GM12872 (cell line): ENCODE measurements at regions not wholly inside any gene's neighbourhood (a gene's known extent, or its start where the extent isn't known, plus 50 kb on each side); places are given as distances from the start of the nearest gene placed in this dataset.

Source experiments
- TF ChIP-seq, protein P1 (sequence below): IDR thresholded peaks from 3 replicates; pipeline ENCODE4 v1.5.1; 2011; ENCODE audit warnings: low read depth, mild to moderate bottlenecking, low read length, moderate library complexity; ENCODE audit not compliant: insufficient read depth

DNA sequence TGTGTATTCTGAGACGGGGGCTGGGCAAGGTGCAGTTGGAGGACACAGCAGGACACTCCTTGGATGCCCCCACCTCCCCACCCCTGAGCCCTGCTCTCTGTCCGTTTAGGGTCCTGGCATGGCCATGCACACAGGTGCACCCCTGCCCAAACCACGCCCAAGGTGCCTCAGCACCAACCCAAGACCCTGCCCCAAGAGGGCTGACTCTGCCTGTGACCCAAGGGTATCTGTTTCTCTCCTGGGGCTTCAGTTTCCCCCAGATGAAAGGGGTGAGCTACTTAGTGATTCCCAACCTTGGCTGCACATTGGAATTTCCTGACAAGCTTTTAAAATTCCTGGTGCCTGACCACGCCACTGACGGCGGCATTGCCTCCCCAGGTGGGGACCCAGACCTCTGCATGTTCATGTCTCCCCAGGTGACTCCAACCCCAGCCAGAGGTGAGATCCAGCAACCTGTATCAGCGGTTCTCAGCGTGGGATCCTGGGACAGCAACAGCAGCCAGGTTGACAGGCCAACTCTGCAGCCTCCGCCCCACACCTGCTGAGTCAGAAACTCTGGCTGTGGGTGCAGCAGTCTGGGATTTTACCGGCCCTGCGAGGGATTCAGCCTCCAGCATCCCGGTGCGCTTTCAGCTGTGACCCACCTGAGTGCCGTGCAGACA lies 483.4 kb downstream of the NPHP4 start:
- TF ChIP-seq, protein P1, sequence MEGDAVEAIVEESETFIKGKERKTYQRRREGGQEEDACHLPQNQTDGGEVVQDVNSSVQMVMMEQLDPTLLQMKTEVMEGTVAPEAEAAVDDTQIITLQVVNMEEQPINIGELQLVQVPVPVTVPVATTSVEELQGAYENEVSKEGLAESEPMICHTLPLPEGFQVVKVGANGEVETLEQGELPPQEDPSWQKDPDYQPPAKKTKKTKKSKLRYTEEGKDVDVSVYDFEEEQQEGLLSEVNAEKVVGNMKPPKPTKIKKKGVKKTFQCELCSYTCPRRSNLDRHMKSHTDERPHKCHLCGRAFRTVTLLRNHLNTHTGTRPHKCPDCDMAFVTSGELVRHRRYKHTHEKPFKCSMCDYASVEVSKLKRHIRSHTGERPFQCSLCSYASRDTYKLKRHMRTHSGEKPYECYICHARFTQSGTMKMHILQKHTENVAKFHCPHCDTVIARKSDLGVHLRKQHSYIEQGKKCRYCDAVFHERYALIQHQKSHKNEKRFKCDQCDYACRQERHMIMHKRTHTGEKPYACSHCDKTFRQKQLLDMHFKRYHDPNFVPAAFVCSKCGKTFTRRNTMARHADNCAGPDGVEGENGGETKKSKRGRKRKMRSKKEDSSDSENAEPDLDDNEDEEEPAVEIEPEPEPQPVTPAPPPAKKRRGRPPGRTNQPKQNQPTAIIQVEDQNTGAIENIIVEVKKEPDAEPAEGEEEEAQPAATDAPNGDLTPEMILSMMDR = no peak

DNA sequence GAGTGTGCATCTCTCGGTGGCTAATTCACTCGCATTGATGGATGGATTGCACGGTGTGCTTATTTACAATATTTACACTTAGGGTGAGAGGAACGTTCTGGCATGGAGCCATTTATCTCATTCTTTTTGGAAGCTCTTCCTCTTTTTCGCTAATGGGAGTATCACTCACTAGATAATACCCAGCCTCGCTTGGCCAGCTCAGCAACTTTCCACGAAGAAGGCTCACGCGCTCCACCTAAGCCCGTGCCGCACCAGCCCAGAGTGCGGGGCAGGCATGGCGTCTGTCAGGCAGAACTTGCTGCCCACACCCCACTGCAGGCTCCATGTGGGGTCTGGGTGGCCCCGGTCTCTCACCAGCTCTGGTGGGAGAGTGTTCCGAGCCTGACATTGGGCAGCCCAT lies 484.9 kb downstream of the NPHP4 start:
- TF ChIP-seq, protein P1 = no peak

DNA sequence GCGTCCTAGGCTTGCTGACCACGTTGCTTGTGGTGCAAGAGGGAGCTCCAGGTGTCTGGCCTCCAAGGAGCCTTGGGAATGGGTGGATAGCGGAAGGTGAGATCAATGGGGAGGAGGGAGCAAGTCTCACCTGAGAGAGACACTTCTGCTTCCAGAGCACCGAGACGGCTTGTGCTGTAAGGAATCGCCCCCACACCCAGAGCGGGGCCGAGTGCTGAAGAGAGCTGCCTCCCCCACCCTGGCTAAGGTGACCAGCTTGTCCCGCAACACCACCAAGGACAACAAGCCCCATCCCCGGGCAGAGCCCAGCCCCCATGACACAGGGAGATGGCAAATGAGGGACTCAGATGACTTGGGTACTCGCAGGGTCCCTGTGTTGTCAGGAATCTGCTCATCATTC lies 485.6 kb downstream of the NPHP4 start:
- TF ChIP-seq, protein P1 = no peak

DNA sequence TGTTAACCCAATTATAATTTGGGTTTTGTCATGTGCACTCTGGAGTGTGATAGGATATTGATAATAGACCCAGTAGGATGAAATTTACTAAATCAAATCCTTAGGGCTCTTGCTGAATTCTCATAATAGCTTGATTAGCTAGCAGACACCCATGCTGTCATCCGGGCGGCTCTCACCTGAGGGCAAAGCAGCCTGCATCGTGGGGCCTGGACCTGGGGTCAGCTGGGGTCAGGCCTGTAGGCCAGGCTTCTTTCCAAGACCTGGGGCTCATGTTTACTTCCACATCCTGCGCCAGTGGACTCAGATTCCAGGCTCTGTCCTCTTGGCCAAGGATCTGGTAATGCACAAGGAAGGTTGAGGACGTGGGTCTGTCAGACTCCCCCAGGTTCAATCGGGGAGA lies 486.3 kb downstream of the NPHP4 start:
- TF ChIP-seq, protein P1 = no peak

DNA sequence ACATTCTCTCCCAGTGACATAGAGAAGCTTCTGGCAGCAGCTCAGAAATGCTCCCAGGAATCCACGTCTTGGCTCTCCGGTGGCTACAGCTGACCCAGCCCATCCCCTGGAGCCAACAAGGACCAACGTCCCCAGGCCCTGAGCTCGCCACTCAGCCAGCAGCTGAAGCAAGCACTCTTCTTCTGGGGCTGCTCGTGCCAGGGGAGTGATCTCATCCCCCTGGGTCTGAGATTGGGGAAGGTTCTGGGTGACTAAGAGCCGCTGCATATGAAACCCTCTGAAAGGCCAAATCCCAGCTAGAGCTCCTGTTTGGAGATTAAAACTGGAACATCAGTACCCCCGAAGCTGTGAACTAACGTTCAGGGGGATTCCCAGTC lies 487.9 kb downstream of the NPHP4 start:
- TF ChIP-seq, protein P1 = no peak

DNA sequence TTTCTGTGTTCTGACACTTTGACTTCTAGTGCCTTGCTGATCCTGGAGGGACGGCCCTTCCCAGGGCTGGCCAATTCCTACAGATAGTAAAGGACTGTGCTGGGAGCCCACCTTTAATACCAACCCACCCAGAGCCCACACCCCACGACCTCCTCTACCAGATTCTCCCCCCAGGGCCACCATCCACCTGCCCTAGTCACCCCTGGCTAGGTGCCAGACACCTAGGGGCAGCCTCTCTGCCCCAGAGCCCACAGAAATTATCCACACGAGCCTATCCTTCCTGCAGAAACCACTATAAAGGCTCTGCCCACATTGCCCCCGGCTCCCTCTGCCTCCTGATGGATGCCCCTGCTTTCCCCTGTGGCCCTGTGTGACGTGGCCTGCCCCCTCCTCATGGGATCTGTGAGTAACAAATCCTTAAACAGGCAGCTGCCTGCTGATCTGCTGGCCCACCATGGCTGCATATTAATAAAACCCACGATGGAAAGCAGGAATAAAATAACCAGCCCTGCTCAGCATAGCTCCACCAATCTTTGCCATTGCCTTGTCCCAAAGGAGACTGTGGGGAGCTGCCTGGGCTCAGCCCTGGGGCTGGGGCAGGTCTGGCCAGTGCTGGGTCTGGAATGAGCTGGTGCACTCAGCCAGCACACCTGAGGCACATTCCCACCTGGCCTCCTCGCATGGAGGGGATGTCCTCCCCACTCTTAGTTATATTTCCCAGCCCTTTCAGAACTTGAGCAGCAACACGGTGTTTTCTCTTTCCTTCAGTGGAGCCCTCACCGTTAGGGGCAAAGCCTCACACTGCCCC lies 488.5 kb downstream of the NPHP4 start:
- TF ChIP-seq, protein P1 = no peak

DNA sequence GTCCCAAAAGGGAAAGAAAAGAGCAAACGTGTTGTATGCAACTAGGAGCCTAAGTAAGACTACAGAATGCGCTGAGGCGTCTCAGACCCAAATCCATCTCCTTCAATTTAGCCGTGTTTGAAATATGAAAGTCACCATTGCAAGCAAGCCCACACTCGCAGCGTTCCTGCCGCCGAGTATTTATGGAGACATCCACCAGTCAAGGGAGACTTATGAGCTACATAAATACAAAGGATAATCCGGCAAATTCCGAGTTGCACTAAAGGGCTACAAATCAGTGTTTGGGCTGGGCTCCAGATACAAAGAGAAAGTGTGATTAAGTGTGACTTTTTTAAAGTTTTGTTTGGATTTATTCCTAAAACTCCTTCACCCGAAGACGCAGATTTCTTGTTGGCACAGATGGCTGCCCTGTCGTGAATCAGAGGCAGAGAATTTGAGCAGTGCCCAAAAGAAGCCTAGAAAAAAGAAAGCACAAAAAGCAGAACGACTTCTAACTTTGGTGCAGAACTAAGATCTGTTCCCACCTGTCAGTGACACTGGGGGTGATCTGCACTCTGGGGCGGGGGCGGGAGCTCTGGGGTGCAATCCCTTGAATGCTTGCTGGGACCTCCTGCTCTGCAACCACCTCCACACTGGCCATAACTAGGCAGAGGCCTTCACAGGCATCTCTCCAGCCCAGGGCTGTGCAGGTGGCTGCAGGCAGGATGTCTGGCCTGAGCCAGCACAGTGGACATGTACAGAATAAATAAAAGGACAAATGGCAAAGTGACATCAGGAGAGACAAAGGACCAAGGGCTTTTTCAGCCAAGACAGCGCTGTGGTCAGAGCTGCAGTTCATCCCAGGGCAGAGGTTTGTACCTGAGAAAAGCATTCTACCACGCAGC lies 489.7 kb downstream of the NPHP4 start:
- TF ChIP-seq, protein P1 = no peak
